ENCODE measurements at regions not wholly inside any gene's neighbourhood (a gene's known extent, or its start where the extent isn't known, plus 50 kb on each side); places are given as distances from the start of the nearest gene placed in this dataset.

- no peak overlapping the region for H3K4me3 ChIP-seq (ENCODE audit: control insufficient read depth, low read depth, low read length)
- no peak for TF ChIP-seq CTCF (conservative IDR thresholded peaks at IDR 0.05; ENCODE audit: control insufficient read depth, insufficient read depth, low read depth, low read length)
- no peak for DNase-seq (ENCODE audit: low read depth)
These were observed 328.8 kb upstream of the GRM7 start for GRCh38 chr3:6532101-6532500.

GRCh38 chr3:6540981-6541380 lies 319.9 kb upstream of the GRM7 start:
- no peak overlapping the region for H3K4me3 ChIP-seq (ENCODE audit: control insufficient read depth, low read depth, low read length)
- DNase-seq (ENCODE audit: low read depth) = no peak
- TF ChIP-seq CTCF (conservative IDR thresholded peaks at IDR 0.05; ENCODE audit: control insufficient read depth, insufficient read depth, low read depth, low read length) = no peak

GRCh38 chr3:6542795-6543194 lies 318.1 kb upstream of the GRM7 start:
- no peak overlapping the region for H3K4me3 ChIP-seq (ENCODE audit: control insufficient read depth, low read depth, low read length)
- no peak for TF ChIP-seq CTCF (conservative IDR thresholded peaks at IDR 0.05; ENCODE audit: control insufficient read depth, insufficient read depth, low read depth, low read length)
- DNase-seq (ENCODE audit: low read depth) = no peak

GRCh38 chr3:6549296-6549695 lies 311.6 kb upstream of the GRM7 start:
- no peak for DNase-seq (ENCODE audit: low read depth)
- TF ChIP-seq CTCF (conservative IDR thresholded peaks at IDR 0.05; ENCODE audit: control insufficient read depth, insufficient read depth, low read depth, low read length) = no peak
- H3K4me3 ChIP-seq (ENCODE audit: control insufficient read depth, low read depth, low read length) = no peak overlapping the region

GRCh38 chr3:6551165-6551564 lies 309.8 kb upstream of the GRM7 start:
- no peak for DNase-seq (ENCODE audit: low read depth)
- H3K4me3 ChIP-seq (ENCODE audit: control insufficient read depth, low read depth, low read length) = no peak overlapping the region
- TF ChIP-seq CTCF (conservative IDR thresholded peaks at IDR 0.05; ENCODE audit: control insufficient read depth, insufficient read depth, low read depth, low read length) = no peak

GRCh38 chr3:6560259-6560658 lies 300.7 kb upstream of the GRM7 start:
- H3K4me3 ChIP-seq (ENCODE audit: control insufficient read depth, low read depth, low read length) = no peak overlapping the region
- TF ChIP-seq CTCF (conservative IDR thresholded peaks at IDR 0.05; ENCODE audit: control insufficient read depth, insufficient read depth, low read depth, low read length) = no peak

GRCh38 chr3:6567241-6567640 lies 293.7 kb upstream of the GRM7 start:
- no peak for DNase-seq (ENCODE audit: low read depth)
- H3K4me3 ChIP-seq (ENCODE audit: control insufficient read depth, low read depth, low read length) = no peak overlapping the region
- TF ChIP-seq CTCF (conservative IDR thresholded peaks at IDR 0.05; ENCODE audit: control insufficient read depth, insufficient read depth, low read depth, low read length) = no peak

More at GRCh38 chr3:6560259-6560658, 300.7 kb upstream of the GRM7 start:
- no peak for DNase-seq (ENCODE audit: low read depth)
